C4-2B (cell line): ENCODE measurements at regions not wholly inside any gene's neighbourhood (a gene's known extent, or its start where the extent isn't known, plus 50 kb on each side); places are given as distances from the start of the nearest gene placed in this dataset.

Experiments used
- ZFX ChIP-seq: fragments of 450-650 bp; IDR thresholded peaks from 2 replicates; pipeline ENCODE4 v1.6.1; 2017
- TF ChIP-seq, protein P1 (sequence below): fragments of 450-650 bp; conservative IDR thresholded peaks from 2 replicates; pipeline ENCODE4 v1.5.1; 2017; ENCODE audit warnings: mild to moderate bottlenecking

DNA sequence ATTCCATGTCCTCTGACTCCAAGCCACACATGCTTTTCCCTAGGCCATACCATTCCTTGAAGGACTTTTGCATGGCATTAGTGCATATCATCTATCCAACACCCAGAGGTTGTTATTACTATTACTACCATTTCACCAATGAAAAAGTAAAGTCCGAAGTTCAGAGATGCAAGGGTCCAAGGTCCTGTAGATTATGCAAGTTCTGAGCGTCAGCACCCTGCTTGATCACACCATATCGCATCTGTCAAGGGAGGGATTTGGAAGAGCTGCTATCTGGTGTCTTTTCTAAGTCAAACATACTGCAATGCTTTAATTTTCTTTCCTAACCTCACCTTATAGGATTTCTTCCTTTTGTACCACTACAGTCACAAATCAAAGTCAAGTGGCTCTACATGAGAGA is 214.7 kb upstream of the CADM1 start:
- TF ChIP-seq, protein P1, sequence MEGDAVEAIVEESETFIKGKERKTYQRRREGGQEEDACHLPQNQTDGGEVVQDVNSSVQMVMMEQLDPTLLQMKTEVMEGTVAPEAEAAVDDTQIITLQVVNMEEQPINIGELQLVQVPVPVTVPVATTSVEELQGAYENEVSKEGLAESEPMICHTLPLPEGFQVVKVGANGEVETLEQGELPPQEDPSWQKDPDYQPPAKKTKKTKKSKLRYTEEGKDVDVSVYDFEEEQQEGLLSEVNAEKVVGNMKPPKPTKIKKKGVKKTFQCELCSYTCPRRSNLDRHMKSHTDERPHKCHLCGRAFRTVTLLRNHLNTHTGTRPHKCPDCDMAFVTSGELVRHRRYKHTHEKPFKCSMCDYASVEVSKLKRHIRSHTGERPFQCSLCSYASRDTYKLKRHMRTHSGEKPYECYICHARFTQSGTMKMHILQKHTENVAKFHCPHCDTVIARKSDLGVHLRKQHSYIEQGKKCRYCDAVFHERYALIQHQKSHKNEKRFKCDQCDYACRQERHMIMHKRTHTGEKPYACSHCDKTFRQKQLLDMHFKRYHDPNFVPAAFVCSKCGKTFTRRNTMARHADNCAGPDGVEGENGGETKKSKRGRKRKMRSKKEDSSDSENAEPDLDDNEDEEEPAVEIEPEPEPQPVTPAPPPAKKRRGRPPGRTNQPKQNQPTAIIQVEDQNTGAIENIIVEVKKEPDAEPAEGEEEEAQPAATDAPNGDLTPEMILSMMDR: no peak
- TF ChIP-seq ZFX: no peak
